Large intestine (tissue), 3 donors: ENCODE measurements at regions not wholly inside any gene's neighbourhood (a gene's known extent, or its start where the extent isn't known, plus 50 kb on each side); places are given as distances from the start of the nearest gene placed in this dataset.
"Not testable (repeated sequence)": the region's sequence is repeated elsewhere in the genome, so short reads cannot be mapped to it uniquely, and the experiment has no call there.

Experiments
- DNase-seq, 2 donors: peaks; one replicate each; pipeline versions ENCODE4 v3.0.0 to v3.0.0-alpha.2; 2013
- H3K27ac ChIP-seq: one replicate; pipeline ENCODE4 v1.5.1; 2013; ENCODE audit warnings: low read length
- H3K27me3 ChIP-seq: 2 replicates; pipeline ENCODE4 v1.6.1; 2013; ENCODE audit warnings: low read length; ENCODE audit not compliant: control insufficient read depth, insufficient read depth
- H3K36me3 ChIP-seq: 2 replicates; pipeline ENCODE4 v1.6.1; 2013; ENCODE audit warnings: low read length; ENCODE audit not compliant: control insufficient read depth, insufficient read depth
- H3K4me1 ChIP-seq: one replicate; pipeline ENCODE4 v1.6.1; 2013; ENCODE audit warnings: low read length; ENCODE audit not compliant: control insufficient read depth, insufficient read depth
- H3K4me3 ChIP-seq: one replicate; pipeline ENCODE4 v1.5.1; 2013; ENCODE audit warnings: low read length
- H3K9me3 ChIP-seq: one replicate; pipeline ENCODE4 v1.6.1; 2013; ENCODE audit warnings: mild to moderate bottlenecking, low read depth, low read length, moderate library complexity; ENCODE audit not compliant: control insufficient read depth
- WGBS: methylation state at CpG from one replicate; pipeline ENCODE4 v1.1.5; 2013; ENCODE audit warnings: low lambda C conversion rate; ENCODE audit not compliant: insufficient coverage; 5-methylcytosine and 5-hydroxymethylcytosine counted together

DNA sequence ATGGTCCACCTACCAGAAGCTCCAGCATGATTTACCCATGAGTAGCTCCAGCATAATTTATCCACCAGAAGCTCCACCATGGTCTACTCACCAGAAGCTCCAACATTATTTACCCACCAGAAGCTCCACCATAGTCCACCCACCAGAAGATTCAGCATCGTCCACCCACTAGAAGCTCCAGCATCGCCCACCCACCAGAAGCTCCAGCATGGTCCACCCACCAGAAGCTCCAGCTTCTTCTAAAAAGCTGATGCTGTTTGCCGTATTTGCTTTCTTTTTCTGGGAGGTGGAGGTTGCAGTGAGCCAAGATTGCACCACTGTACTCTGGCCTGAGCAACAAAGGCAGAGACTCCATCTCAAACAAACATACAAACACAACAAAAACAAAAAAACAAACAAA lies 136.2 kb upstream of the TPTE start:
- not testable (repeated sequence) for DNase-seq, H3K4me3 ChIP-seq, H3K4me1 ChIP-seq, H3K27me3 ChIP-seq, H3K27ac ChIP-seq, H3K36me3 ChIP-seq
- 100% methylated on average over 1 of the region's 3 CpGs for WGBS
- peaks cover 47% of the 10 kb centered on the region for H3K9me3 ChIP-seq

DNA sequence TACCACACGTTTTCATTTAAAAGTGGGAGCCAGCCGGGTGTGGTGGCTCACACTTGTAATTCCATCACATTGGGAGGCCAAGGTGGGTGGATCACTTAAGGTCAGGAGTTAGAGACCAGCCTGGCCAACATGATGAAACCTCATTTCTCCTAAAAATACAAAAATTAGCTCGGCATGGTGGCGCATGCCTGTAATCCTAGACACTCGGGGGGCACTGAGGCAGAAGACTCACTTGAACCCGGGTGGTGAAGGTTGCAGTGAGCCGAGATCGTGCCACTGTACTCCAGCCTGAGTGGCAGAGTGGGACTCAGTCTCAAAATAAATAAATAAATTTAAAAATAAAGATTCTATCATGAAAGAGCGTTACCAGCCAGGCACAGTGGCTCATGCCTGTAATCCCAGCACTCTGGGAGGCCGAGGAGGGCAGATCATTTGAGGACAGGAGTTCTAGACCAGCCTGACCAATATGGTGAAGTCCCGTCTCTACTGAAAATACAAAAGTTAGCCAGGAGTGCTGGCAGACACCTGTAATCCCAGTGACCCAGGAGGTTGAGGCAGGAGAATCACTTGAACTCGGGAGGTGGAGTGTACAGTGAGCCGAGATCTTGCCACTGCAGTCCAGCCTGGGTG lies 135.4 kb upstream of the TPTE start:
- not testable (repeated sequence) for DNase-seq
- 60% methylated on average over 7 of the region's 13 CpGs for WGBS

DNA sequence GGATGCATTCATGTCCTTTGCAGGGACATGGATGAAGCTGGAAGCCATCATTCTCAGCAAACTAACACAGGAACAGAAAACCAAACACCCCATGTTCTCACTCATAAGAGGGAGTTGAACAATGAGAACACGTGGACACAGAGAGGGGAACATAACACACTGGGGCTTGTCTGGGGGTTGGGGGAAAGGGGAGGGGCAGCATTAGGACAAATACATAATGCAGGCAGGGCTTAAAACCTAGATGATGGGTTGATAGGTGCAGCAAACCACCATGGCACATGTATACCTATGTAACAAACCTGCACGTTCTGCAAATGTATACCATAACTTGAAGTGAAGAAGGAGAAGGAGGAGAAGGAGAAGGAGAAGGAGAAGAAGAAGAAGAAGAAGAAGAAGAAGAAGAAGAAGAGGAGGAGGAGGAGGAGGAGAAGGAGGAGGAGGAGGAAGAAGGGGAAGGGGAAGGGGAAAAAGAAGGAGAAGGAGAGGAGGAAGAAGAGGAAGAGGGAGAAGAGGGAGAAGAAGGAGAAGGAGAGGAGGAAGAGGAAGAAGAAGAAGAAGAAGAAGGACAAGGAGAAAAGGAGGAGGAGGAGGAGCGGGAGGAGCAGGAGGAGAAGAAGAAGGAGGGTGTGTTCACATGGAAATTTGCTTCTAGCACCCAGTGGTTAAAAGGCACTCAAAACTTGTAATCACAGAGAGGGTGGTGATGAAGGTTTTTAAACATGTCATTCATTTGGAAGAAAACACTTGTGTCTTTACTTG lies 133.5 kb upstream of the TPTE start:
- not testable (repeated sequence) for H3K4me1 ChIP-seq, H3K27ac ChIP-seq, H3K36me3 ChIP-seq, H3K4me3 ChIP-seq, H3K27me3 ChIP-seq, DNase-seq
- peaks cover 29% of the 10 kb centered on the region for H3K9me3 ChIP-seq
- WGBS, result 54% methylated on average over 2 of the region's 3 CpGs

More for the DNA sequence above, 135.4 kb upstream of the TPTE start:
- not testable (repeated sequence) for H3K4me1 ChIP-seq, H3K36me3 ChIP-seq, H3K4me3 ChIP-seq, H3K27me3 ChIP-seq, H3K27ac ChIP-seq
- peaks cover 41% of the 10 kb centered on the region for H3K9me3 ChIP-seq

DNA sequence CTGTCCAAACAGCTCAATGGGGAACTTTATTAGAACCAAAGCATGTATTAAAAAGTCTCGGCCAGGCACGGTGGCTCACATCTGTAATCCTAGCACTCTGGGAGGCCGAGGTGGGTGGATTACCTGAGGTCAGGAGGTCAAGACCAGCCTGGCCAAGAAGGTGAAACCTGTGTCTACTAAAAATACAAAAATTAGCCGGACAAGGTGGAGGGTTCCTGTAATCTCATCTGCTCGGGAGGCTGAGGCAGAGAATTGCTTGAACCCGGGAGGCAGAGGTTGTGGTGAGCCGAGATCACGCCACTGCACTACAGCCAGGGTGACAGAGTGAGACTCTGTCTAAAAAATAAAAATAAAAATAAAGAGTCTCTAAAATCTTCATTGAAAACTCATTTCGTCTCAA lies 132.8 kb upstream of the TPTE start:
- H3K4me1 ChIP-seq, H3K27ac ChIP-seq, H3K4me3 ChIP-seq, H3K27me3 ChIP-seq, DNase-seq, H3K36me3 ChIP-seq: not testable (repeated sequence)
- H3K9me3 ChIP-seq, result peaks cover 29% of the 10 kb centered on the region
- 77% methylated on average over 8 of the region's 9 CpGs for WGBS

DNA sequence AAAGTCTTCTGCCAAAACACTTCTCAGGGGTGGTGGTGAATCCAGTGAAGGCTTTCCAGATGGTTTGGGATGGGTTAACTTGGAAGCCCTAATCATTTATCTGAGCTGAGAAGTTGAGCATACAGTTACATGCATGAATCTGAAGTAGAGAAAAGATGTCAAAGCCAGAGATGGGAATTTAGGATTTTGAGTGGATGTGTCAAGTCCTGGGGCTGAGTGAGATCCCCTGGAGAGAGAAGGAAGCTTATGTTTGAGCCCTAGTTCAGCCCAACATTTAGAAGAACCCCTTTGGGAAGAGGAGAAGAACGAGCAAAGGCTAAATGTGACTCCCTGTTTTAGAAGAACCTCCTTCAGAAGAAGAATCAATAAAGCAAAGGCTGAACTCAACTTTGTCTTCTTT lies 129.1 kb upstream of the TPTE start:
- H3K36me3 ChIP-seq, H3K4me1 ChIP-seq, H3K27me3 ChIP-seq, DNase-seq, H3K4me3 ChIP-seq, H3K27ac ChIP-seq: not testable (repeated sequence)
- peaks cover 12% of the 10 kb centered on the region for H3K9me3 ChIP-seq
- no CpG with 5 or more reads among the region's 1 CpG for WGBS

DNA sequence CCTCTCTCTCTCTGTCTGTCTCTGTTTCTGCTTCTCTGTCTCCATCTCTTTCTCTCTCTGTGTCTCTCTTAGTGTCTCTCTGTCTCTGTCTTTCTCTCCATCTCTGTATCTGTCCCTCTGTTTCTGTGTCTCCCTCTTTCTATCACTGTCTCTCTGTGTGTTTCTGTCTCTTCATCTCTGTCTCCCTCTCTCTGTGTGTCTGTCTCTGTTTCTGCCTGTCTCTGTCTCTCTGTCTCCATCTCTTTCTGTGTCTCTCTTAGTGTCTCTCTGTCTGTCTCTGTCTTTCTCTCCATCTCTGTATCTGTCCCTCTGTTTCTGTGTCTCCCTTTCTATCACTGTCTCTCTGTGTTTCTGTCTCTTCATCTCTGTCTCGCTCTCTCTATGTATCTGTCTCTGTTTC lies 125.4 kb upstream of the TPTE start:
- H3K4me1 ChIP-seq, DNase-seq, H3K4me3 ChIP-seq, H3K36me3 ChIP-seq, H3K27me3 ChIP-seq, H3K9me3 ChIP-seq, H3K27ac ChIP-seq: not testable (repeated sequence)
- WGBS, result 52% methylated on average over 1 of the region's 1 CpG

DNA sequence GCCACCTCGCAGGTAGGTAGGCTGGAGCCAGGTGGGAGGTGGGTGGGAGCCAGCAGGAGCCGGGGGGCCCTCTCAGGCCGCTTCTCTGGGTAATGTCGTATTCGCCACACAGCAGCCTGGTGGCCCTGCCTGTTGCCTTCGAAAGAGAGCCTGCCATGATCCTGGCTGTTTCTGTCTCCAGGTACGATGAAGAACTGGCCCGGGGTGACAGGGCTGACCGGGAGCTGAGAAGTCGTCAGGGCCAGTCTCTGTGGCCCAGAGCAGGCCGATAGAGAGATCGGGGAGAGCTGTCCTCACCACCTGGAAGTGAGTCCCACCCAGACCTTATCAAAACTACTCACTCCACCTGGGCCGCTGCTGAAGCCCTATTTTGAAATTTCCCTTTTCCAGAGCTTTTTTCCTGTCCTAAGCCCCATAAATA lies 123.9 kb upstream of the TPTE start:
- not testable (repeated sequence) for DNase-seq, H3K4me3 ChIP-seq, H3K27me3 ChIP-seq, H3K4me1 ChIP-seq, H3K27ac ChIP-seq, H3K36me3 ChIP-seq
- H3K9me3 ChIP-seq, result peaks cover 17% of the 10 kb centered on the region
- no CpG with 5 or more reads among the region's 13 CpGs for WGBS

DNA sequence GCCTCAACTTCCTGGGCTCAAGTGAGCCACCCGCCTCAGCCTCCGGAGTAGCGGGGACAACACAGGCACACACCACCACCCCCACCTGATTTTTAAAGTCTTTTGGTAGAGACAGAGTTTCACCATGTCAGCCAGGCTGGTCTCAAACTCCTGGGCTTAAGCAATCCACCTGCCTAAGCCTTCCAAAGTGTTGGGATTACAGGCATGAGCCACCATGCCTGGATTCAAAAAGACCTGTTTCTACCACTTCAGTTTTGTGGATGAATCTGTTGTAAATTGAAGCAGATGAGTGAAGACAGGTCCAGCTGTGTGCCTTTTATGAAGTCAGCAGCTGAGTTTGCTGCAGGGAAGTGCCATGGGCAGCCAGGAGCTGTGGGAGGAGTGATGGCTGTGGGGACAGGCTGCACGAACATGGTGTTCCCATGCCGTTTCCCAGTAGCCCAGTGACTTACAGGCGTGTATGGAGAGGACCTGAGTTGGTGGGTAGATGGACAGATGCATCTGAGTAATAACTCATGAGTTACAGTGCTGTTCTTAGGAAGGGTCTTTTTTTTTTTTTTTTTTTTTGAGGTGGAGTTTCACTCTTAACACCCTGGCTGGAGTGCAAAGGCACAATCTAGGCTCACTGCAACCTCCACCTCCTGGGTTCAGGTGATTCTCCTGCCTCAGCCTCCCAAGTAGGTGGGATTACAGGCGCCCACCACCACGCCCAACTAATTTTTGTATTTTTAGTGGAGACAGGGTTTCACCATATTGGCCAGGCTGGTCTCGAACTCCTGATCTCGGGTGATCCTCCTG lies 122.5 kb upstream of the TPTE start:
- H3K27ac ChIP-seq, H3K27me3 ChIP-seq, H3K4me3 ChIP-seq, H3K4me1 ChIP-seq, H3K36me3 ChIP-seq, DNase-seq: not testable (repeated sequence)
- H3K9me3 ChIP-seq, result peaks cover 24% of the 10 kb centered on the region
- no CpG with 5 or more reads among the region's 10 CpGs for WGBS

DNA sequence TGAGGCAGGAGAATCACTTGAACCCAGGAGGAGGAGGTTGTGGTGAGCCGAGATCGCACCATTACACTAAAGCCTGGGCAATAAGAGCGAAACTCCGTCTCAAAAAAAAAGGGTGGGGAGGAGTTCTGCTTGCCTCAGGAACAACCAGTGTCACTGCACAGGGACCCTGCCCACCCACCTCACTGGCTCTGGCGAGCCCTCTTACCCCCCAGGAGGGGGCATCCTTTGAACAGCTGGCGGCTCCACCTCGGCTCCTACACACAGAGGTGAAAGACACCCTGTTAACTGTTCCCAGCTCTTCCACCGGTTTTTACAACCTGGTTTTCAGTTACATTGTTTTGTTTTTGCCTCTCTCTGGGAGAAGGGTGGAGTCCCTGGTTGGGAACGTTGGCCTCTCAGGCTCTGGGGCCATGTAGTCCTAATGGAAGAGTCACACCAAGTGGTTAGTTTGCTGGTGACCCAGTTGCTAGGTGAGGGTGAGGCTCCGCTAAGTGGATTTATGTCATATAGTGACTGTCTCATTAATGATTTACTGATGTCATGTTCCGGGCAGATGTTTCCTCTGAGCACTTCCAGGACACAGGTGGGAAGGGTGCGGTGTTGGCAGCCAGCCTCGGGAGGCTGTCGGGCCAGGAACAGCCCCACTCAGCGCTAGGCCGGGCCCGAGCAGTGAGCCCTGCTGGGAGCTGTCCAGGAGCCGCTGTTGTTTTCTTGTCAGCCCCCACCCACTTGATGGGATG lies 120.6 kb upstream of the TPTE start:
- peaks cover 31% of the 10 kb centered on the region for H3K9me3 ChIP-seq
- H3K4me1 ChIP-seq, H3K36me3 ChIP-seq, DNase-seq, H3K4me3 ChIP-seq, H3K27ac ChIP-seq, H3K27me3 ChIP-seq: not testable (repeated sequence)
- WGBS, result 93% methylated on average over 3 of the region's 18 CpGs

DNA sequence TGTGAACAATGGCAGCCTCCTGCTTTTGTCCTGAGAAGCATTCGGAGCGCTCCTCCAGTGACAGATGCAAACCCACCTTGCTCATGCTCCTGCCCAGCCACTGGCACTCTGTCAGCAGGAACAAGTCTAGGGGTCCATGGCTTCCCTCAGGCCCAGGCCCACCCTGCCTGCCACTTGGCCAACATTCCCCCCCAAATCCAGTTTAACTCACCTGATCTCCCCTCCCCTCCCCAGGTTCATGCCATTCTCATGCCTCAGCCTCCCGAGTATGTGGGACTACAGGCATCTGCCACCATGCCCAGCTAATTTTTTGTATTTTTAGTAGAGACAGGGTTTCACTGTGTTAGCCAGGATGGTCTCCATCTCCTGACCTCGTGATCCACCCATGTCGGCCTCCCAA lies 118.9 kb upstream of the TPTE start:
- not testable (repeated sequence) for H3K36me3 ChIP-seq, H3K4me3 ChIP-seq, H3K27me3 ChIP-seq, H3K27ac ChIP-seq, DNase-seq, H3K4me1 ChIP-seq
- WGBS, result 87% methylated on average over 3 of the region's 5 CpGs
- peaks cover 32% of the 10 kb centered on the region for H3K9me3 ChIP-seq
